ENCODE measurements at regions not wholly inside any gene's neighbourhood (a gene's known extent, or its start where the extent isn't known, plus 50 kb on each side); places are given as distances from the start of the nearest gene placed in this dataset.

GRCh38 chr3:164233951-164234350 lies 844.3 kb downstream of the SI start:
- Histone ChIP-seq H3K79me2 (ENCODE audit: insufficient read depth) (no peaks in the 10 kb centered on the region), H3K4me1 (ENCODE audit: control insufficient read depth in 1 of 2, insufficient read depth in 2 of 2, low read depth in 1 of 2, low read length in 1 of 2) (no peaks in the 10 kb centered on the region), H3K36me3 (replicated peaks in 1 of 2; ENCODE audit: control insufficient read depth in 1 of 2, insufficient read depth in 2 of 2, low read length in 1 of 2) (no peaks in the 10 kb centered on the region), H3K4me3 (ENCODE audit: low read depth in 2 of 2, low read length in 1 of 2) (no peak overlapping the region), H3K9ac (no peak overlapping the region), H3F3A (replicated peaks; ENCODE audit: insufficient read depth) (no peaks in the 10 kb centered on the region), H3K4me2 (no peak overlapping the region), H4K20me1 (ENCODE audit: insufficient read depth) (no peaks in the 10 kb centered on the region), H3K9me3 (peaks cover 5% of the 10 kb centered on the region; the same call in 1 of the 2 replicates), H3K9me2 (0 out of 2 replicates have a peak, but pooled peaks cover 3% of the 10 kb centered on the region), H3K27ac (ENCODE audit: low read depth in 2 of 2, low read length in 1 of 2) (no peak overlapping the region), H2AFZ (ENCODE audit: low read depth) (no peak overlapping the region), H3K27me3 (ENCODE audit: insufficient read depth) (no peaks in the 10 kb centered on the region)
- no peak for DNase-seq
- TF ChIP-seq FOXJ3 (CRISPR knock-in tag; IDR thresholded peaks at IDR 0.05) (no peak), ELF1 (IDR thresholded peaks at IDR 0.05) (no peak), RCOR1 (IDR thresholded peaks at IDR 0.05; ENCODE audit: low read length) (no peak), MXI1 (IDR thresholded peaks at IDR 0.05; ENCODE audit: low read depth, low read length) (no peak), MEF2A (IDR thresholded peaks at IDR 0.05; ENCODE audit: borderline replicate concordance, low read depth) (no peak)
- WGBS (ENCODE audit: low lambda C conversion rate): 16% methylated on average over 2 of the region's 2 CpGs
- CTCF ChIA-PET: no interaction called here
- POLR2A ChIA-PET: no interaction called here

GRCh38 chr3:164231718-164232117 lies 846.6 kb downstream of the SI start:
- no peak for TF ChIP-seq JUND (IDR thresholded peaks at IDR 0.05)
- TF ChIP-seq RAD21 (IDR thresholded peaks at IDR 0.05; ENCODE audit: low read length): no peak
- TF ChIP-seq FOXJ3 (CRISPR knock-in tag; IDR thresholded peaks at IDR 0.05): no peak
- no peaks in the 10 kb centered on the region for H3K27me3 ChIP-seq (ENCODE audit: insufficient read depth)
- no peaks in the 10 kb centered on the region for H3K79me2 ChIP-seq (ENCODE audit: insufficient read depth)
- no peaks in the 10 kb centered on the region for H3F3A ChIP-seq (replicated peaks; ENCODE audit: insufficient read depth)
- 81% methylated on average over 1 of the region's 1 CpG for WGBS (ENCODE audit: low lambda C conversion rate)
- H3K27ac ChIP-seq (ENCODE audit: low read depth in 2 of 2, low read length in 1 of 2): no peak overlapping the region
- H3K9me3 ChIP-seq: 0 out of 2 replicates have a peak, but pooled peaks cover 5% of the 10 kb centered on the region
- no peaks in the 10 kb centered on the region for H3K36me3 ChIP-seq (replicated peaks in 1 of 2; ENCODE audit: control insufficient read depth in 1 of 2, insufficient read depth in 2 of 2, low read length in 1 of 2)
- no peak for DNase-seq
- no peak overlapping the region for H2AFZ ChIP-seq (ENCODE audit: low read depth)
- H3K4me3 ChIP-seq (ENCODE audit: low read depth in 2 of 2, low read length in 1 of 2): no peak overlapping the region
- no peaks in the 10 kb centered on the region for H4K20me1 ChIP-seq (ENCODE audit: insufficient read depth)
- no peaks in the 10 kb centered on the region for H3K4me1 ChIP-seq (ENCODE audit: control insufficient read depth in 1 of 2, insufficient read depth in 2 of 2, low read depth in 1 of 2, low read length in 1 of 2)
- ChIA-PET POLR2A (no interaction called here), CTCF (no interaction called here)
- 0 out of 2 replicates have a peak, but pooled peaks cover 4% of the 10 kb centered on the region for H3K9me2 ChIP-seq
- H3K4me2 ChIP-seq: no peak overlapping the region
- H3K9ac ChIP-seq: no peak overlapping the region

- ChIA-PET CTCF (no interaction called here), POLR2A (no interaction called here)
- no peaks in the 10 kb centered on the region for H3F3A ChIP-seq (replicated peaks; ENCODE audit: insufficient read depth)
- no peak for TF ChIP-seq MEF2A (IDR thresholded peaks at IDR 0.05; ENCODE audit: borderline replicate concordance, low read depth)
- TF ChIP-seq USF2 (IDR thresholded peaks at IDR 0.05; ENCODE audit: borderline replicate concordance, low read depth, low read length): no peak
- no peak for TF ChIP-seq CTCF (IDR thresholded peaks at IDR 0.05)
- TF ChIP-seq RAD21 (IDR thresholded peaks at IDR 0.05; ENCODE audit: low read length): no peak
- no peak for TF ChIP-seq MXI1 (IDR thresholded peaks at IDR 0.05; ENCODE audit: low read depth, low read length)
- H3K79me2 ChIP-seq (ENCODE audit: insufficient read depth): no peaks in the 10 kb centered on the region
- H3K9me3 ChIP-seq: 0 out of 2 replicates have a peak, but pooled peaks cover 5% of the 10 kb centered on the region
- H3K4me1 ChIP-seq (ENCODE audit: control insufficient read depth in 1 of 2, insufficient read depth in 2 of 2, low read depth in 1 of 2, low read length in 1 of 2): no peaks in the 10 kb centered on the region
- H3K27me3 ChIP-seq (ENCODE audit: insufficient read depth): no peaks in the 10 kb centered on the region
- no peaks in the 10 kb centered on the region for H3K36me3 ChIP-seq (replicated peaks in 1 of 2; ENCODE audit: control insufficient read depth in 1 of 2, insufficient read depth in 2 of 2, low read length in 1 of 2)
- no peaks in the 10 kb centered on the region for H4K20me1 ChIP-seq (ENCODE audit: insufficient read depth)
- 43% methylated on average over 3 of the region's 3 CpGs for WGBS (ENCODE audit: low lambda C conversion rate)
- H3K9ac ChIP-seq: no peak overlapping the region
- 0 out of 2 replicates have a peak, but pooled peaks cover 4% of the 10 kb centered on the region for H3K9me2 ChIP-seq
- no peak overlapping the region for H3K4me2 ChIP-seq
- no peak overlapping the region for H3K27ac ChIP-seq (ENCODE audit: low read depth in 2 of 2, low read length in 1 of 2)
- no peak overlapping the region for H3K4me3 ChIP-seq (ENCODE audit: low read depth in 2 of 2, low read length in 1 of 2)
- DNase-seq: no peak
- no peak overlapping the region for H2AFZ ChIP-seq (ENCODE audit: low read depth)
Measured at GRCh38 chr3:164230385-164231094, 847.8 kb downstream of the SI start.

All from SK-N-SH (cell line).